C4-2B (cell line): ENCODE measurements at regions not wholly inside any gene's neighbourhood (a gene's known extent, or its start where the extent isn't known, plus 50 kb on each side); places are given as distances from the start of the nearest gene placed in this dataset.

Source experiments
- H3K27ac ChIP-seq: fragments of 450-650 bp; 2 replicates; pipeline ENCODE4 v1.5.1; 2017
- ZFX ChIP-seq: fragments of 450-650 bp; IDR thresholded peaks from 2 replicates; pipeline ENCODE4 v1.6.1; 2017
- TF ChIP-seq, protein P1 (sequence below): fragments of 450-650 bp; conservative IDR thresholded peaks from 2 replicates; pipeline ENCODE4 v1.5.1; 2017; ENCODE audit warnings: mild to moderate bottlenecking

DNA sequence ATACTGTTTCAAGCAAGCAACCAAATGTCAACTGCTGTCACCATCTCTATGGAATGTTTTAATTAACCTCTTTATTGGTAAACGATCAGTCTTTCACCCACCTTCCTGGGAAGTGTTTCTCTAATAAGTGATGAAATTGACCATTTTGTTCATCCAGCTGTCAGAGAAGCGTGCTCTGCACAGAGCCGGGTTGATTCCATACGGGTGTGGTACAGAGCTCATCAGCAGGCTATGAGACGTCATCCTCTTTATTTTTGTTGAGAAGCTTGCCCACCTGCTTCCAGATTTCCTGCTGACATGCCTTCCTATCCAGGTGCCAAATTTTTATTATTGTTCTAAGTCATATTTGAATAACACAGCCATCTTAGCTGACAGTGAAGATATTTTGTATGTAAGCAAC, 482.5 kb downstream of the RWDD3 start:
- TF ChIP-seq ZFX: no peak
- TF ChIP-seq, protein P1, sequence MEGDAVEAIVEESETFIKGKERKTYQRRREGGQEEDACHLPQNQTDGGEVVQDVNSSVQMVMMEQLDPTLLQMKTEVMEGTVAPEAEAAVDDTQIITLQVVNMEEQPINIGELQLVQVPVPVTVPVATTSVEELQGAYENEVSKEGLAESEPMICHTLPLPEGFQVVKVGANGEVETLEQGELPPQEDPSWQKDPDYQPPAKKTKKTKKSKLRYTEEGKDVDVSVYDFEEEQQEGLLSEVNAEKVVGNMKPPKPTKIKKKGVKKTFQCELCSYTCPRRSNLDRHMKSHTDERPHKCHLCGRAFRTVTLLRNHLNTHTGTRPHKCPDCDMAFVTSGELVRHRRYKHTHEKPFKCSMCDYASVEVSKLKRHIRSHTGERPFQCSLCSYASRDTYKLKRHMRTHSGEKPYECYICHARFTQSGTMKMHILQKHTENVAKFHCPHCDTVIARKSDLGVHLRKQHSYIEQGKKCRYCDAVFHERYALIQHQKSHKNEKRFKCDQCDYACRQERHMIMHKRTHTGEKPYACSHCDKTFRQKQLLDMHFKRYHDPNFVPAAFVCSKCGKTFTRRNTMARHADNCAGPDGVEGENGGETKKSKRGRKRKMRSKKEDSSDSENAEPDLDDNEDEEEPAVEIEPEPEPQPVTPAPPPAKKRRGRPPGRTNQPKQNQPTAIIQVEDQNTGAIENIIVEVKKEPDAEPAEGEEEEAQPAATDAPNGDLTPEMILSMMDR: no peak
- H3K27ac ChIP-seq: no peak overlapping the region

DNA sequence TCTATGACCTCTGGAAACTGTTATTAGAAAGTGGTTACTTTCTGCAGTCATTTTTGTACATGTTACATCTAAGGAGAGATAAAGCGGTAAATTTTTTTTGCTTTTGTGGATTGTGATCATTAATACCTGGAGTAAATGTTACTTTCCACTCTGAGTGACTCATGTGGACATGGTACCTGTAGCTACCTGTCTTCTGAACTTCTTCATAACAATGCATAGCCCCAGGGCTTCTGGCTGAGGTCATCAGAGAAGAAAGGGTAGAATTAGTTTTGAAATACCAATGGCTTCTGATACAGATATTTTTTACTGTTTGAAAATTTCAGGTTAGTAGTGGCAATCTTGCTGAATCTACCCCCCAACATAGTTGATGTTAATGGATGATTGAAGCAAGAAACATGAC, 489.3 kb downstream of the RWDD3 start:
- TF ChIP-seq, protein P1: no peak
- TF ChIP-seq ZFX: no peak

DNA sequence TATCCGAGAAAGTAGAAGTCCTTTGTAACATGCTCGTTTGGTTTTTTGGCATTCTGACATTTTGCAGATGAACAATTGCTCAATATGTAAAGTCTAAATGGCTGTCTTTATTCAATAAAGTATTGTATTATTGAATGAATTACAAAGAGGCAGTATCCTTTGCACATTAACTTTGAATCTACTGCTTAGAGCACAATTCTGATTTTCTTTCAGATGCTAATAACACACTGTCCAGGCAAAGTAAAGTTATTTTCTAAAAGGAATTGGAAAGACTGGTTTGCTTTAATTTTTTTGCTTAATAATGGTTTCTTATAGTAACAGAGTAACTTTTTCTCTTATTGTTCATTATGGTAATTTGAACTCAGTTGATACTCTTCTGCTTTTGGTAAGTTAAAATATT, 494.8 kb downstream of the RWDD3 start:
- no peak for TF ChIP-seq ZFX
- TF ChIP-seq, protein P1: no peak
- no peak overlapping the region for H3K27ac ChIP-seq

More for the DNA sequence above, 489.3 kb downstream of the RWDD3 start:
- H3K27ac ChIP-seq: no peak overlapping the region

DNA sequence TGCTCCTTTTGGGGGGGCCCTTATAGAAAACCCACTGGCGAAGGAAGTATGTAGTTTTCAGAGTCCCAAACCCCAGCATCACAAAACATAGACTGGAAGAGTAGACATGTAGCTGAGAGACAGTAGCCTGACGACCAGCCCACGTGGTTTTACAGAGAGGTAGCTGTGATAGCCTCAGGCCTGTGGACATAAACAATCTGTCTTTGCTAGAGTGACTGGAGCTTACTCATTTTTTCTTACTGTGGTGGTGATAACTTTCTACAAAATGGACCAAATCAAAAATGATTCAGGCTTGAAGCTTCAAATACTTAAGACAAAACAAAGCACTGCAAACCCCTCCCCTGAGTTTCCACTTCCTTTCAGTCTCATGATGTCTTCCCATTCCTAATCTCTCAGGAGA, 497.0 kb downstream of the RWDD3 start:
- TF ChIP-seq, protein P1: no peak
- no peak for TF ChIP-seq ZFX
- H3K27ac ChIP-seq: no peak overlapping the region

DNA sequence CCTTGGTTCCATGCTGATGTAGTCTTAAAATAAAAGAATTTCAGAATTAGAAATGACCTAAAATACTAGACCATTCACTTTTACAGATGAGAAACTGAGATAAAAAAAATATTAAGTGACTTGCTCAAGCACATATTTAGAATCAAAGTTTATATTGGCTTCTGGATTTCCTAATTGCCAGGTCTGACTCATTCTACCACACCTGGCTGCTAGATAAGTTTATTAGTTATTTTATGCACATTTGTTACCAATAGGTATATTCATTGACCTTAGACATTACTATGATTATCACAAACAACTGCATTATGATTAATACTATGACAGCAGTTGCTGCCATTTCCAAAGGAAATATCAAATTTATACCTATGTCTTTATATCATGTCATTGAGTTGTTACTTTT, 497.5 kb downstream of the RWDD3 start:
- no peak overlapping the region for H3K27ac ChIP-seq
- TF ChIP-seq, protein P1: no peak
- no peak for TF ChIP-seq ZFX

DNA sequence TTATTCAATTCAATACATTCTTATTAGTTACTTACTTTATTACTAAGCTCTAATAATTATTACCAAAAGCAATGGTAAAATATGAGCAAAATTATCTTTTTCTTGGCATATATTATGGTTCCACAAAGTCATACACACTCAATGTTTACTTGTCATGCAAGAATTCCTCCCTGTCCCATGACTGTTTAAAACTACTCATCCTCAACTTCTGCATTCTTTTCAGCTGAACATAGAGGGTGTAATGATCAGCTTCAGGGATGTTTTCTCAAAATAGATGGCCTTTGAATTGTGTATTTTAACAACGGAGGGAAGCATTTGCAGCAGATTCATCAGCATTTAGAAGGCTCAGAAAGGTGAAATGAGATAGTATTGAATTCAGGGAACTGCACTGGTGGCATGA, 499.0 kb downstream of the RWDD3 start:
- no peak overlapping the region for H3K27ac ChIP-seq
- no peak for TF ChIP-seq ZFX
- TF ChIP-seq, protein P1: no peak

DNA sequence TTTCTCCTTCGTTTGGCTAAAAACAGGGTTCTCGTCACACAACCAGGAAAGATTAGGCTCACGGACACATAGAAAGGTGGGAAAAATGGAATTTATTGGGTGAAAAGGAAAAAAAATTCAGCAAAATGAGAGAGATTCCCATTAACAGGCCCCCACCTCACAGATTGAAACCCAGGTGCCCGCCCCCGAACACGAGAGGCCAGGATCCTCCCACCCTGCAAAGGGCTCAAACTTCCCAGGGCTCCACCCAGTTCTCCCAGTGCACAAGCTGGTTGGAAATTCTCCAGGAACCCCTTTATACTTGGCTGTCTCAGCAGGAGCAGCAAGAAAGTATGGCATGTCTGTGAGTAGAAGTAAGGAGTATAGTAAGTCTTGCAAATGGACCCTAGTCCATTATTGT, 499.7 kb downstream of the RWDD3 start:
- H3K27ac ChIP-seq: no peak overlapping the region
- TF ChIP-seq, protein P1: no peak
- no peak for TF ChIP-seq ZFX
